ENCODE measurements at regions not wholly inside any gene's neighbourhood (a gene's known extent, or its start where the extent isn't known, plus 50 kb on each side); places are given as distances from the start of the nearest gene placed in this dataset.

- Histone ChIP-seq H3F3A (ENCODE audit: insufficient read depth, low read length, poor library complexity, severe bottlenecking) (no peaks in the 10 kb centered on the region), H2AFZ (ENCODE audit: low read depth, low read length) (no peak overlapping the region), H4K20me1 (ENCODE audit: insufficient read depth) (no peaks in the 10 kb centered on the region), H3K9me3 (ENCODE audit: low read length) (no peaks in the 10 kb centered on the region), H3K4me3 (ENCODE audit: low read length) (no peak overlapping the region), H3K79me2 (replicated peaks; ENCODE audit: insufficient read depth, low read length) (no peaks in the 10 kb centered on the region), H3K4me2 (ENCODE audit: low read length) (no peak overlapping the region), H3K27me3 (ENCODE audit: insufficient read depth, low read depth, low read length) (no peaks in the 10 kb centered on the region), H3K9me2 (ENCODE audit: insufficient read depth, low read length) (no peaks in the 10 kb centered on the region), H3K9ac (ENCODE audit: low read length) (no peak overlapping the region), H3K36me3 (ENCODE audit: insufficient read depth, low read length) (no peaks in the 10 kb centered on the region), H3K27ac (ENCODE audit: low read length) (no peak overlapping the region)
- TF ChIP-seq REST (IDR thresholded peaks at IDR 0.05; ENCODE audit: borderline replicate concordance) (no peak), SMC3 (conservative IDR thresholded peaks at IDR 0.05; ENCODE audit: poor library complexity) (no peak), RAD21 (conservative IDR thresholded peaks at IDR 0.05) (no peak), POLR2AphosphoS5 (IDR thresholded peaks at IDR 0.05) (no peak), MXI1 (conservative IDR thresholded peaks at IDR 0.05; ENCODE audit: poor library complexity, severe bottlenecking) (no peak), EP300 (conservative IDR thresholded peaks at IDR 0.05; ENCODE audit: poor library complexity, severe bottlenecking) (no peak)
These were observed 348.3 kb downstream of the CYRIA start for GRCh38 chr2:16317211-16317830.

GRCh38 chr2:16316456-16317210, 349.0 kb downstream of the CYRIA start:
- TF ChIP-seq REST (IDR thresholded peaks at IDR 0.05; ENCODE audit: borderline replicate concordance) (no peak), POLR2AphosphoS5 (IDR thresholded peaks at IDR 0.05) (no peak), RAD21 (conservative IDR thresholded peaks at IDR 0.05) (no peak), CTCF (IDR thresholded peaks at IDR 0.05; ENCODE audit: poor library complexity, severe bottlenecking) (no peak), SMC3 (conservative IDR thresholded peaks at IDR 0.05; ENCODE audit: poor library complexity) (no peak), MXI1 (conservative IDR thresholded peaks at IDR 0.05; ENCODE audit: poor library complexity, severe bottlenecking) (no peak), TAF1 (IDR thresholded peaks at IDR 0.05; ENCODE audit: low read depth) (no peak)
- H3K9me3 ChIP-seq (ENCODE audit: low read length): no peaks in the 10 kb centered on the region
- H3K9ac ChIP-seq (ENCODE audit: low read length): no peak overlapping the region
- H2AFZ ChIP-seq (ENCODE audit: low read depth, low read length): no peak overlapping the region
- H3K9me2 ChIP-seq (ENCODE audit: insufficient read depth, low read length): no peaks in the 10 kb centered on the region
- no peaks in the 10 kb centered on the region for H3K27me3 ChIP-seq (ENCODE audit: insufficient read depth, low read depth, low read length)
- no peak overlapping the region for H3K27ac ChIP-seq (ENCODE audit: low read length)
- no peaks in the 10 kb centered on the region for H4K20me1 ChIP-seq (ENCODE audit: insufficient read depth)
- no peaks in the 10 kb centered on the region for H3K79me2 ChIP-seq (replicated peaks; ENCODE audit: insufficient read depth, low read length)
- no peaks in the 10 kb centered on the region for H3K36me3 ChIP-seq (ENCODE audit: insufficient read depth, low read length)
- H3K4me3 ChIP-seq (ENCODE audit: low read length): no peak overlapping the region
- no peaks in the 10 kb centered on the region for H3F3A ChIP-seq (ENCODE audit: insufficient read depth, low read length, poor library complexity, severe bottlenecking)
- no peak overlapping the region for H3K4me2 ChIP-seq (ENCODE audit: low read length)
